G401 (cell line): ENCODE measurements at regions not wholly inside any gene's neighbourhood (a gene's known extent, or its start where the extent isn't known, plus 50 kb on each side); places are given as distances from the start of the nearest gene placed in this dataset.

ENCODE experiments used
- DNase-seq: peaks from one replicate; pipeline ENCODE4 v3.0.0-alpha.2; 2015; ENCODE audit warnings: low spot score
- in situ Hi-C: cut with HindIII; loops from 2 replicates; pipeline ENCODE4 v1.10.0; 2016; ENCODE audit warnings: low sequenced_read_pairs, mixed read lengths

GRCh38 chr7:115722302-115722977 lies 308.1 kb downstream of the TFEC start:
- in situ Hi-C loops = no loop called here
- no peak for DNase-seq

GRCh38 chr7:115721293-115722217 lies 309.0 kb downstream of the TFEC start:
- no peak for DNase-seq
- in situ Hi-C loops = no loop called here

GRCh38 chr7:115719963-115720362 lies 310.6 kb downstream of the TFEC start:
- DNase-seq = no peak
- in situ Hi-C loops = no loop called here

GRCh38 chr7:115709664-115710063 lies 320.9 kb downstream of the TFEC start:
- in situ Hi-C loops = no loop called here
- no peak for DNase-seq

- in situ Hi-C loops = no loop called here
- no peak for DNase-seq
Measured at GRCh38 chr7:115708013-115708341, 322.6 kb downstream of the TFEC start.

- no peak for DNase-seq
Measured at GRCh38 chr7:115707258-115708012, 323.1 kb downstream of the TFEC start.

GRCh38 chr7:115704884-115705283 lies 325.7 kb downstream of the TFEC start:
- in situ Hi-C loops = no loop called here
- no peak for DNase-seq

More at GRCh38 chr7:115707258-115708012, 323.1 kb downstream of the TFEC start:
- in situ Hi-C loops = no loop called here

GRCh38 chr7:115701141-115701540 lies 329.4 kb downstream of the TFEC start:
- no peak for DNase-seq
- in situ Hi-C loops = no loop called here

- in situ Hi-C loops = no loop called here
- DNase-seq = no peak
Measured at GRCh38 chr7:115694424-115694823, 336.1 kb downstream of the TFEC start.

- in situ Hi-C loops = no loop called here
- DNase-seq = no peak
Measured at GRCh38 chr7:115693779-115694178, 336.8 kb downstream of the TFEC start.

GRCh38 chr7:115689941-115690340 lies 340.6 kb downstream of the TFEC start:
- in situ Hi-C loops = no loop called here
- no peak for DNase-seq

- in situ Hi-C loops = no loop called here
- DNase-seq = no peak
Measured at GRCh38 chr7:115683093-115683492, 347.5 kb downstream of the TFEC start.

GRCh38 chr7:115682507-115682906 lies 348.1 kb downstream of the TFEC start:
- DNase-seq = no peak
- in situ Hi-C loops = no loop called here

- in situ Hi-C loops = no loop called here
- no peak for DNase-seq
Measured at GRCh38 chr7:115680921-115681320, 349.6 kb downstream of the TFEC start.

- in situ Hi-C loops = no loop called here
- peak; percentile 3 for DNase-seq
Measured at GRCh38 chr7:115679976-115680375, 350.6 kb downstream of the TFEC start.

- DNase-seq = no peak
- in situ Hi-C loops = no loop called here
Measured at GRCh38 chr7:115679423-115679822, 351.1 kb downstream of the TFEC start.

- DNase-seq = no peak
- in situ Hi-C loops = no loop called here
Measured at GRCh38 chr7:115678086-115678982, 352.2 kb downstream of the TFEC start.

- DNase-seq = no peak
- in situ Hi-C loops = no loop called here
Measured at GRCh38 chr7:115676707-115677106, 353.9 kb downstream of the TFEC start.

GRCh38 chr7:115676080-115676479 lies 354.5 kb downstream of the TFEC start:
- in situ Hi-C loops = no loop called here
- DNase-seq = peak; percentile 12
